Activated T-cell treated with anti-CD3 and anti-CD28 coated beads, Interleukin-2, amount 50 U/mL, for 72 hours (primary cell): ENCODE measurements at regions not wholly inside any gene's neighbourhood (a gene's known extent, or its start where the extent isn't known, plus 50 kb on each side); places are given as distances from the start of the nearest gene placed in this dataset.

Experiments used
- ATAC-seq, 2 donors: fragments of 150-1000 bp; cut with Tn5 transposase; replicated peaks in 1 of 2; 2 replicates each; pipeline ENCODE4 v1.10.0; 2021; ENCODE audit warnings: moderate library complexity in 2 of 2, mild to moderate bottlenecking in 1 of 2
- DNase-seq, 2 donors: peaks; one replicate each; pipeline ENCODE4 v3.0.0; 2021 to 2022; ENCODE audit warnings: mixed read lengths in 1 of 2
- H3K27ac Mint-ChIP-seq: one replicate; pipeline ENCODE4 v1.8.0; 2022; ENCODE audit warnings: mild to moderate bottlenecking, moderate library complexity, mixed read lengths
- H3K27me3 Mint-ChIP-seq: one replicate; pipeline ENCODE4 v1.8.0; 2022; ENCODE audit warnings: low read depth, mixed read lengths
- H3K36me3 Mint-ChIP-seq, 2 donors: one replicate each; pipeline ENCODE4 v1.8.0; 2022; ENCODE audit warnings: mixed read lengths in 2 of 2, mild to moderate bottlenecking in 1 of 2; ENCODE audit not compliant: insufficient read depth in 2 of 2
- H3K4me1 Mint-ChIP-seq: one replicate; pipeline ENCODE4 v1.8.0; 2022; ENCODE audit warnings: low read depth, mixed read lengths
- H3K4me3 Mint-ChIP-seq, 2 donors: one replicate each; pipeline ENCODE4 v1.8.0; 2022; ENCODE audit warnings: mild to moderate bottlenecking in 2 of 2, mixed read lengths in 2 of 2, moderate library complexity in 2 of 2
- H3K9me3 Mint-ChIP-seq, 2 donors: one replicate each; pipeline ENCODE4 v1.8.0; 2022; ENCODE audit warnings: mixed read lengths in 2 of 2

- H3K9me3 Mint-ChIP-seq = no peaks in the 10 kb centered on the region
- H3K27me3 Mint-ChIP-seq = no peaks in the 10 kb centered on the region
- no peaks in the 10 kb centered on the region for H3K4me1 Mint-ChIP-seq
- no peaks in the 10 kb centered on the region for H3K36me3 Mint-ChIP-seq
- ATAC-seq (no peak), DNase-seq (no peak)
- H3K4me3 Mint-ChIP-seq = no peak overlapping the region
- no peak overlapping the region for H3K27ac Mint-ChIP-seq
These were observed 122.9 kb upstream of the CTNNB1 start for GRCh38 chr3:41076399-41076798.

- no peaks in the 10 kb centered on the region for H3K9me3 Mint-ChIP-seq
- no peak for ATAC-seq
- no peaks in the 10 kb centered on the region for H3K36me3 Mint-ChIP-seq
- no peak overlapping the region for H3K27ac Mint-ChIP-seq
- no peaks in the 10 kb centered on the region for H3K27me3 Mint-ChIP-seq
- no peak overlapping the region for H3K4me3 Mint-ChIP-seq
- no peak for DNase-seq
- H3K4me1 Mint-ChIP-seq = no peaks in the 10 kb centered on the region
These were observed 119.2 kb upstream of the CTNNB1 start for GRCh38 chr3:41080141-41080540.

GRCh38 chr3:41088882-41089281 is 110.4 kb upstream of the CTNNB1 start:
- H3K4me1 Mint-ChIP-seq = no peaks in the 10 kb centered on the region
- DNase-seq = no peak
- H3K27ac Mint-ChIP-seq = no peak overlapping the region
- H3K27me3 Mint-ChIP-seq = no peaks in the 10 kb centered on the region
- no peaks in the 10 kb centered on the region for H3K36me3 Mint-ChIP-seq
- H3K9me3 Mint-ChIP-seq = no peaks in the 10 kb centered on the region
- no peak overlapping the region for H3K4me3 Mint-ChIP-seq
- no peak for ATAC-seq

GRCh38 chr3:41089566-41089965 is 109.7 kb upstream of the CTNNB1 start:
- no peak overlapping the region for H3K4me3 Mint-ChIP-seq
- DNase-seq (no peak), ATAC-seq (no peak)
- H3K4me1 Mint-ChIP-seq = no peaks in the 10 kb centered on the region
- no peak overlapping the region for H3K27ac Mint-ChIP-seq
- H3K9me3 Mint-ChIP-seq = no peaks in the 10 kb centered on the region
- no peaks in the 10 kb centered on the region for H3K36me3 Mint-ChIP-seq
- H3K27me3 Mint-ChIP-seq = no peaks in the 10 kb centered on the region

GRCh38 chr3:41092844-41093243 is 106.5 kb upstream of the CTNNB1 start:
- no peak for DNase-seq
- H3K36me3 Mint-ChIP-seq = no peaks in the 10 kb centered on the region
- no peak overlapping the region for H3K27ac Mint-ChIP-seq
- H3K27me3 Mint-ChIP-seq = peaks cover 2% of the 10 kb centered on the region
- ATAC-seq = no peak
- H3K9me3 Mint-ChIP-seq = no peaks in the 10 kb centered on the region
- no peak overlapping the region for H3K4me3 Mint-ChIP-seq
- no peaks in the 10 kb centered on the region for H3K4me1 Mint-ChIP-seq

GRCh38 chr3:41093476-41093875 is 105.8 kb upstream of the CTNNB1 start:
- ATAC-seq = no peak
- Mint-ChIP-seq H3K36me3 (no peaks in the 10 kb centered on the region), H3K9me3 (peaks cover 0 to 4% of the 10 kb centered on the region in 2 donors), H3K4me1 (no peaks in the 10 kb centered on the region), H3K27ac (no peak overlapping the region), H3K27me3 (peaks cover 8% of the 10 kb centered on the region), H3K4me3 (no peak overlapping the region)
- no peak for DNase-seq

GRCh38 chr3:41094351-41094750 is 105.0 kb upstream of the CTNNB1 start:
- Mint-ChIP-seq H3K9me3 (peaks cover 0 to 4% of the 10 kb centered on the region in 2 donors), H3K4me3 (no peak overlapping the region), H3K27ac (no peak overlapping the region), H3K27me3 (peaks cover 9% of the 10 kb centered on the region), H3K4me1 (no peaks in the 10 kb centered on the region), H3K36me3 (no peaks in the 10 kb centered on the region)
- DNase-seq (no peak), ATAC-seq (no peak)

- Mint-ChIP-seq H3K9me3 (peaks cover 0 to 4% of the 10 kb centered on the region in 2 donors), H3K4me1 (no peaks in the 10 kb centered on the region), H3K27me3 (peaks cover 9% of the 10 kb centered on the region), H3K4me3 (no peak overlapping the region), H3K27ac (no peak overlapping the region), H3K36me3 (no peaks in the 10 kb centered on the region)
- no peak for DNase-seq
- no peak for ATAC-seq
These were observed 103.6 kb upstream of the CTNNB1 start for GRCh38 chr3:41095702-41096101.

- ATAC-seq = no peak
- H3K4me3 Mint-ChIP-seq = no peak overlapping the region
- no peak for DNase-seq
- peaks cover 9% of the 10 kb centered on the region for H3K27me3 Mint-ChIP-seq
- H3K27ac Mint-ChIP-seq = no peak overlapping the region
- peaks cover 0 to 4% of the 10 kb centered on the region in 2 donors for H3K9me3 Mint-ChIP-seq
- H3K36me3 Mint-ChIP-seq = no peaks in the 10 kb centered on the region
- H3K4me1 Mint-ChIP-seq = no peaks in the 10 kb centered on the region
These were observed 101.3 kb upstream of the CTNNB1 start for GRCh38 chr3:41097896-41098496.

- no peak for DNase-seq
- H3K4me3 Mint-ChIP-seq = no peak overlapping the region
- no peaks in the 10 kb centered on the region for H3K36me3 Mint-ChIP-seq
- no peak for ATAC-seq
- H3K4me1 Mint-ChIP-seq = no peaks in the 10 kb centered on the region
- no peak overlapping the region for H3K27ac Mint-ChIP-seq
- H3K9me3 Mint-ChIP-seq = peaks cover 0 to 4% of the 10 kb centered on the region in 2 donors
- H3K27me3 Mint-ChIP-seq = peaks cover 9% of the 10 kb centered on the region
These were observed 98.1 kb upstream of the CTNNB1 start for GRCh38 chr3:41101231-41101630.

GRCh38 chr3:41102053-41102556 is 97.2 kb upstream of the CTNNB1 start:
- H3K9me3 Mint-ChIP-seq = peaks cover 0 to 5% of the 10 kb centered on the region in 2 donors
- DNase-seq = no peak
- no peaks in the 10 kb centered on the region for H3K36me3 Mint-ChIP-seq
- H3K4me3 Mint-ChIP-seq = no peak overlapping the region
- peaks cover 9% of the 10 kb centered on the region for H3K27me3 Mint-ChIP-seq
- H3K4me1 Mint-ChIP-seq = no peaks in the 10 kb centered on the region
- ATAC-seq = no peak
- H3K27ac Mint-ChIP-seq = no peak overlapping the region

- Mint-ChIP-seq H3K27me3 (peaks cover 8% of the 10 kb centered on the region), H3K27ac (no peak overlapping the region), H3K36me3 (no peaks in the 10 kb centered on the region), H3K4me1 (no peaks in the 10 kb centered on the region), H3K9me3 (peaks cover 0 to 6% of the 10 kb centered on the region in 2 donors), H3K4me3 (no peak overlapping the region)
- DNase-seq = no peak
- no peak for ATAC-seq
These were observed 96.6 kb upstream of the CTNNB1 start for GRCh38 chr3:41102750-41103149.

- ATAC-seq = no peak
- Mint-ChIP-seq H3K27me3 (peaks cover 4% of the 10 kb centered on the region), H3K4me1 (no peaks in the 10 kb centered on the region), H3K27ac (no peak overlapping the region), H3K36me3 (no peaks in the 10 kb centered on the region), H3K4me3 (no peak overlapping the region), H3K9me3 (peaks cover 0 to 5% of the 10 kb centered on the region in 2 donors)
- DNase-seq = no peak
These were observed 96.1 kb upstream of the CTNNB1 start for GRCh38 chr3:41103200-41103599.

- no peaks in the 10 kb centered on the region for H3K36me3 Mint-ChIP-seq
- H3K27me3 Mint-ChIP-seq = no peaks in the 10 kb centered on the region
- DNase-seq (no peak), ATAC-seq (no peak)
- H3K27ac Mint-ChIP-seq = no peak overlapping the region
- H3K4me1 Mint-ChIP-seq = no peaks in the 10 kb centered on the region
- no peak overlapping the region for H3K4me3 Mint-ChIP-seq
- peaks cover 0 to 2% of the 10 kb centered on the region in 2 donors for H3K9me3 Mint-ChIP-seq
These were observed 95.2 kb upstream of the CTNNB1 start for GRCh38 chr3:41104147-41104546.
